Hepatocyte (in vitro differentiated cells): ENCODE measurements at regions not wholly inside any gene's neighbourhood (a gene's known extent, or its start where the extent isn't known, plus 50 kb on each side); places are given as distances from the start of the nearest gene placed in this dataset.

Source experiments
- DNase-seq: peaks from one replicate; pipeline ENCODE4 v3.0.0-alpha.2; 2016; ENCODE audit warnings: low spot score
- H2AFZ ChIP-seq: fragments of 200-600 bp; sonication (generic); 2 replicates; pipeline ENCODE4 v1.6.0; 2016; ENCODE audit warnings: antibody characterized with exemption, mild to moderate bottlenecking
- H3K27ac ChIP-seq: fragments of 200-600 bp; sonication (generic); 2 replicates; pipeline ENCODE4 v1.5.1; 2016; ENCODE audit warnings: mild to moderate bottlenecking
- H3K27me3 ChIP-seq: fragments of 200-600 bp; sonication (generic); 2 replicates; pipeline ENCODE4 v1.6.1; 2016
- H3K36me3 ChIP-seq: fragments of 200-600 bp; sonication (generic); replicated peaks from 2 replicates; pipeline ENCODE4 v1.5.1; 2016; ENCODE audit warnings: low read depth; ENCODE audit not compliant: insufficient read depth
- H3K4me1 ChIP-seq: fragments of 200-600 bp; sonication (generic); 2 replicates; pipeline ENCODE4 v1.5.1; 2016; ENCODE audit warnings: mild to moderate bottlenecking, moderate library complexity; ENCODE audit not compliant: insufficient read depth
- H3K4me2 ChIP-seq: fragments of 200-600 bp; sonication (generic); 2 replicates; pipeline ENCODE4 v1.6.0; 2016
- H3K4me3 ChIP-seq: fragments of 200-600 bp; sonication (generic); 2 replicates; pipeline ENCODE4 v1.5.1; 2016; ENCODE audit warnings: mild to moderate bottlenecking
- H3K79me2 ChIP-seq: fragments of 200-600 bp; sonication (generic); 2 replicates; pipeline ENCODE4 v1.6.0; 2017; ENCODE audit warnings: mild to moderate bottlenecking
- H3K9me2 ChIP-seq: fragments of 200-600 bp; sonication (generic); replicated peaks from 2 replicates; pipeline ENCODE4 v1.6.0; 2017; ENCODE audit warnings: mild to moderate bottlenecking; ENCODE audit not compliant: insufficient read depth
- H3K9me3 ChIP-seq: fragments of 200-600 bp; sonication (generic); 2 replicates; pipeline ENCODE4 v1.5.1; 2016; ENCODE audit warnings: low read depth, mild to moderate bottlenecking
- H4K20me1 ChIP-seq: fragments of 200-600 bp; sonication (generic); 2 replicates; pipeline ENCODE4 v1.6.0; 2016; ENCODE audit warnings: mild to moderate bottlenecking; ENCODE audit not compliant: insufficient read depth, poor library complexity, severe bottlenecking
- EZH2 ChIP-seq: fragments of 200-600 bp; sonication (generic); IDR thresholded peaks from 2 replicates; pipeline ENCODE4 v1.6.1; 2016; ENCODE audit warnings: antibody characterized with exemption, mild to moderate bottlenecking, borderline replicate concordance
- EZH2phosphoT487 ChIP-seq: fragments of 200-600 bp; sonication (generic); IDR thresholded peaks from one replicate; pipeline ENCODE4 v1.6.1; 2018; ENCODE audit warnings: antibody characterized with exemption, mild to moderate bottlenecking, low read depth, moderate library complexity; ENCODE audit not compliant: unreplicated experiment, severe bottlenecking
- WGBS: methylation state at CpG from one replicate; pipeline ENCODE4 v1.1.6; 2016; ENCODE audit warnings: low lambda C conversion rate; ENCODE audit errors: missing lambda C conversion rate; 5-methylcytosine and 5-hydroxymethylcytosine counted together
- TF ChIP-seq, protein P1 (sequence below): fragments of 200-600 bp; sonication (generic); IDR thresholded peaks from 2 replicates; pipeline ENCODE4 v1.5.1; 2016; ENCODE audit warnings: antibody characterized with exemption, mild to moderate bottlenecking; ENCODE audit not compliant: poor library complexity

GRCh38 chr10:118853916-118854315 lies 99.1 kb upstream of the CACUL1 start:
- Histone ChIP-seq H3K36me3 (no peaks in the 10 kb centered on the region), H3K9me3 (no peaks in the 10 kb centered on the region), H3K4me3 (no peak overlapping the region), H3K9me2 (no peaks in the 10 kb centered on the region), H3K79me2 (no peaks in the 10 kb centered on the region), H3K4me1 (no peaks in the 10 kb centered on the region), H3K4me2 (no peak overlapping the region), H3K27ac (no peak overlapping the region), H3K27me3 (no peaks in the 10 kb centered on the region), H2AFZ (no peak overlapping the region), H4K20me1 (no peaks in the 10 kb centered on the region)
- DNase-seq = no peak
- TF ChIP-seq, protein P1, sequence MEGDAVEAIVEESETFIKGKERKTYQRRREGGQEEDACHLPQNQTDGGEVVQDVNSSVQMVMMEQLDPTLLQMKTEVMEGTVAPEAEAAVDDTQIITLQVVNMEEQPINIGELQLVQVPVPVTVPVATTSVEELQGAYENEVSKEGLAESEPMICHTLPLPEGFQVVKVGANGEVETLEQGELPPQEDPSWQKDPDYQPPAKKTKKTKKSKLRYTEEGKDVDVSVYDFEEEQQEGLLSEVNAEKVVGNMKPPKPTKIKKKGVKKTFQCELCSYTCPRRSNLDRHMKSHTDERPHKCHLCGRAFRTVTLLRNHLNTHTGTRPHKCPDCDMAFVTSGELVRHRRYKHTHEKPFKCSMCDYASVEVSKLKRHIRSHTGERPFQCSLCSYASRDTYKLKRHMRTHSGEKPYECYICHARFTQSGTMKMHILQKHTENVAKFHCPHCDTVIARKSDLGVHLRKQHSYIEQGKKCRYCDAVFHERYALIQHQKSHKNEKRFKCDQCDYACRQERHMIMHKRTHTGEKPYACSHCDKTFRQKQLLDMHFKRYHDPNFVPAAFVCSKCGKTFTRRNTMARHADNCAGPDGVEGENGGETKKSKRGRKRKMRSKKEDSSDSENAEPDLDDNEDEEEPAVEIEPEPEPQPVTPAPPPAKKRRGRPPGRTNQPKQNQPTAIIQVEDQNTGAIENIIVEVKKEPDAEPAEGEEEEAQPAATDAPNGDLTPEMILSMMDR = no peak
- TF ChIP-seq EZH2phosphoT487 = no peak
- TF ChIP-seq EZH2 = no peak
- WGBS = 85% methylated on average over 6 of the region's 6 CpGs

- 92% methylated on average over 3 of the region's 3 CpGs for WGBS
- TF ChIP-seq EZH2phosphoT487 (no peak), EZH2 (no peak)
- TF ChIP-seq, protein P1 = no peak
- DNase-seq = no peak
- H3K9me3 ChIP-seq = no peaks in the 10 kb centered on the region
- no peaks in the 10 kb centered on the region for H3K4me1 ChIP-seq
- H3K36me3 ChIP-seq = no peaks in the 10 kb centered on the region
- H3K27ac ChIP-seq = no peak overlapping the region
- H2AFZ ChIP-seq = no peak overlapping the region
- no peaks in the 10 kb centered on the region for H3K79me2 ChIP-seq
- no peaks in the 10 kb centered on the region for H4K20me1 ChIP-seq
- H3K27me3 ChIP-seq = no peaks in the 10 kb centered on the region
- H3K4me2 ChIP-seq = no peak overlapping the region
- no peaks in the 10 kb centered on the region for H3K9me2 ChIP-seq
- H3K4me3 ChIP-seq = no peak overlapping the region
Measured at GRCh38 chr10:118856106-118856505, 101.3 kb upstream of the CACUL1 start.

DNA sequence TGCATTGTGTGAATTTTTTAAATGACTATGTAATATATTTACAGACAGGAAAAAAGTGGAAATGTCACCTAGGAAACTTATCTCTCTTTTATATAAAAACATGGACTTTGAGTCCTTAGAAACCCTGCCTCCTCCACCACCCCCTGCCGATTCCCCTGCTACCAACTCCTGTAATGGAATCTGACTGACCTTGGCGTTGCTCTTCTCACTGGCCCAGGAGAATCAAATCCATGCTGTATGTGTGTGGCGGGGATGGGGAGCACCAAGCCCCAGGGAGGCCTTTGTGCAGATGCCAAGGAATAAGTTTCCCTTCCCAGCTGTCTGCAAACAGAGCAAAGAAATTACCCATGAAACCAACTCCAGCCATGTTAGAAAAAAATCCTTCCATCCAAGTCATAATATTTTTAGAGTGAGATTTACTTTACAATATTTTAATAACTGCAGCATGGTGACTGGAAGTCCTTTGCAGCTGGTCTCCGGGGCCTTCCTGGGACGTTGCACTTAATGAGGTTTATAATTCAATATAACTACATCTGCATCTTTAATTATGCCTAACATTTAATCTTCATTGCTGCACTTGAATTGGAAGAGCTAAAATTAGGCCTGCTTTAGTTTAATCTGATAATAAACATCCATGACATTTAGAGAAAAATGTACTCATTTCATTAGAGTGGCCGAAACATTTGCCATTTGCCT lies 111.4 kb upstream of the CACUL1 start:
- Histone ChIP-seq H3K27me3 (no peaks in the 10 kb centered on the region), H2AFZ (no peak overlapping the region), H3K4me1 (peaks cover 21% of the 10 kb centered on the region), H3K36me3 (no peaks in the 10 kb centered on the region), H3K9me2 (no peaks in the 10 kb centered on the region), H3K79me2 (no peaks in the 10 kb centered on the region), H3K4me3 (no peak overlapping the region), H3K27ac (no peak overlapping the region), H3K9me3 (no peaks in the 10 kb centered on the region), H4K20me1 (no peaks in the 10 kb centered on the region), H3K4me2 (no peak overlapping the region)
- 61% methylated on average over 6 of the region's 6 CpGs for WGBS
- DNase-seq = peak; percentile 55
- TF ChIP-seq EZH2phosphoT487 (no peak), EZH2 (no peak)
- TF ChIP-seq, protein P1 = no peak
